Keratinocyte (primary cell): ENCODE measurements at regions not wholly inside any gene's neighbourhood (a gene's known extent, or its start where the extent isn't known, plus 50 kb on each side); places are given as distances from the start of the nearest gene placed in this dataset.
"Not testable (repeated sequence)": the region's sequence is repeated elsewhere in the genome, so short reads cannot be mapped to it uniquely, and the experiment has no call there.

Source experiments
- CTCF ChIP-seq, 3 experiments: IDR thresholded peaks in 1 of 3; conservative IDR thresholded peaks in 1 of 3; optimal IDR thresholded peaks in 1 of 3; 2 replicates in 2 of 3; 3 replicates in 1 of 3; pipeline versions ENCODE3 to v1.5.1; 2011; ENCODE audit warnings: low read length in 3 of 3, mild to moderate bottlenecking in 3 of 3, moderate library complexity in 2 of 3, control low read depth in 1 of 3, inconsistent platforms in 1 of 3; ENCODE audit not compliant: insufficient read depth in 2 of 3; ENCODE audit errors: extremely low read depth in 1 of 3
- EZH2 ChIP-seq: IDR thresholded peaks from one replicate; pipeline ENCODE4 v1.6.1; 2012; ENCODE audit warnings: inconsistent platforms, mild to moderate bottlenecking, low read length, moderate library complexity

- not testable (repeated sequence) for TF ChIP-seq CTCF (optimal IDR thresholded peaks at IDR 0.05 in 1 of 3, IDR thresholded peaks at IDR 0.05 in 1 of 3, conservative IDR thresholded peaks at IDR 0.05 in 1 of 3; ENCODE audit: extremely low read depth in 1 of 3, insufficient read depth in 2 of 3, low read length in 3 of 3); EZH2
These were observed 100.7 kb upstream of the MTLN start for GRCh38 chr2:110313032-110313431.
